ENCODE measurements at regions not wholly inside any gene's neighbourhood (a gene's known extent, or its start where the extent isn't known, plus 50 kb on each side); places are given as distances from the start of the nearest gene placed in this dataset.

DNA sequence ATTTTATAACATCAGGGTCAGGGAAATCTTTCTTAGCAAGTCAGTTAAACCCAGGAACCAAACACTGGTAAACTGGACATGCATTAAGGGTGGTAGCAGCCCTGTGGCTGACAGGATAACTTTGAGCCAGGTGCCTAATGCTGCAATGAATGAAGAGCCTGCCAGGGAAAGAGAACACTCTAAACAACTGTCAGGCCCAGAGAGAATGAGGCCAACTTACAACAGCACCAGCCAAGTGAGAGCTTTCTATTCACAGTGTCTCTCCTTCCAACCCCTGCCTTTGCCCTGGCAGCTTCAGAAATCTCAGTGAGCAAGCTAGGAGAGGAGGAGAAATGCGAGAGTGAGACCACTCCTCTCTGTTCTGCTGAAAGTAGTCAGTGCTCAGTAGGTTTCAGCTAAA is 50.4 kb upstream of the ATP2C1 start:
- TF ChIP-seq CTCF (IDR thresholded peaks at IDR 0.05; ENCODE audit: insufficient read depth, low read depth, low read length) (no peak), EZH2 (IDR thresholded peaks at IDR 0.05; ENCODE audit: insufficient read depth, low read length) (no peak)

Data from astrocyte (in vitro differentiated cells and primary cell).